CD14-positive monocyte (primary cell): ENCODE measurements at regions not wholly inside any gene's neighbourhood (a gene's known extent, or its start where the extent isn't known, plus 50 kb on each side); places are given as distances from the start of the nearest gene placed in this dataset.

ENCODE experiments used
- DNase-seq, 3 donors: peaks; one replicate each; pipeline ENCODE4 v3.0.0-alpha.2; 2011 to 2022
- H2AFZ ChIP-seq: 2 replicates; pipeline ENCODE4 v1.6.0; 2012; ENCODE audit warnings: mild to moderate bottlenecking, low read depth, low read length, inconsistent platforms; ENCODE audit not compliant: insufficient read depth, poor library complexity, severe bottlenecking
- H3K27ac ChIP-seq, 2 donors: 1 replicate in 1 of 2; 2 replicates in 1 of 2; pipeline ENCODE4 v1.5.1; 2012 to 2013; ENCODE audit warnings: low read length in 2 of 2, control low read depth in 1 of 2, inconsistent platforms in 1 of 2, low read depth in 1 of 2, mild to moderate bottlenecking in 1 of 2
- H3K27me3 ChIP-seq, 2 donors: one replicate each; pipeline versions ENCODE4 v1.6.0 to v1.6.1; 2011 to 2013; ENCODE audit warnings: low read length in 2 of 2; ENCODE audit not compliant: control insufficient read depth in 2 of 2, insufficient read depth in 2 of 2
- H3K36me3 ChIP-seq, 2 donors: replicated peaks in 1 of 2; 1 replicate in 1 of 2; 2 replicates in 1 of 2; pipeline versions ENCODE4 v1.5.1 to v1.6.1; 2012 to 2013; ENCODE audit warnings: low read length in 2 of 2, control low read depth in 1 of 2, inconsistent platforms in 1 of 2, mild to moderate bottlenecking in 1 of 2; ENCODE audit not compliant: insufficient read depth in 2 of 2, control insufficient read depth in 1 of 2
- H3K4me1 ChIP-seq, 2 donors: 1 replicate in 1 of 2; 2 replicates in 1 of 2; pipeline versions ENCODE4 v1.5.1 to v1.6.1; 2012 to 2013; ENCODE audit warnings: low read length in 2 of 2, control low read depth in 1 of 2, inconsistent platforms in 1 of 2, mild to moderate bottlenecking in 1 of 2, moderate library complexity in 1 of 2; ENCODE audit not compliant: insufficient read depth in 2 of 2, control insufficient read depth in 1 of 2
- H3K4me2 ChIP-seq: replicated peaks from 2 replicates; pipeline ENCODE3; 2012; ENCODE audit warnings: low read length, moderate library complexity, mild to moderate bottlenecking; ENCODE audit not compliant: poor library complexity, severe bottlenecking; ENCODE audit errors: extremely low read depth
- H3K4me3 ChIP-seq, 3 experiments: fragments of 200-600 bp in 1 of 3; sonication (generic) in 1 of 3; replicated peaks in 1 of 3; 1 replicate in 2 of 3; 2 replicates in 1 of 3; pipeline ENCODE4 v1.5.1; 2011 to 2013; ENCODE audit warnings: low read length in 3 of 3, mild to moderate bottlenecking in 3 of 3, control low read depth in 2 of 3, low read depth in 2 of 3, inconsistent platforms in 1 of 3, moderate library complexity in 1 of 3
- H3K79me2 ChIP-seq: 2 replicates; pipeline ENCODE4 v1.6.0; 2012; ENCODE audit warnings: mild to moderate bottlenecking, control low read depth, inconsistent platforms, low read length, moderate library complexity; ENCODE audit not compliant: insufficient read depth
- H3K9ac ChIP-seq: 2 replicates; pipeline ENCODE4 v1.6.0; 2017; ENCODE audit warnings: low read length, mild to moderate bottlenecking; ENCODE audit not compliant: insufficient read depth, poor library complexity, severe bottlenecking
- H3K9me3 ChIP-seq, 2 donors: replicated peaks in 1 of 2; 1 replicate in 1 of 2; 2 replicates in 1 of 2; pipeline versions ENCODE4 v1.5.1 to v1.6.1; 2012 to 2013; ENCODE audit warnings: low read length in 2 of 2, control low read depth in 1 of 2; ENCODE audit not compliant: control insufficient read depth in 1 of 2, insufficient read depth in 1 of 2
- H4K20me1 ChIP-seq: 2 replicates; pipeline ENCODE4 v1.6.0; 2012; ENCODE audit warnings: mild to moderate bottlenecking, low read length, control low read depth, moderate library complexity; ENCODE audit not compliant: insufficient read depth
- H3K27ac Mint-ChIP-seq, 7 donors: one replicate each; pipeline ENCODE4 v1.8.0; 2020; ENCODE audit warnings: mild to moderate bottlenecking in 7 of 7, mixed read lengths in 7 of 7, moderate library complexity in 6 of 7, inconsistent platforms in 2 of 7
- H3K27me3 Mint-ChIP-seq, 3 donors: one replicate each; pipeline ENCODE4 v1.8.0; 2021 to 2022; ENCODE audit warnings: low read depth in 3 of 3, mild to moderate bottlenecking in 3 of 3, mixed read lengths in 3 of 3, moderate library complexity in 3 of 3, inconsistent platforms in 1 of 3
- H3K36me3 Mint-ChIP-seq, 2 donors: one replicate each; pipeline ENCODE4 v1.8.0; 2020; ENCODE audit warnings: mixed read lengths in 2 of 2, inconsistent platforms in 1 of 2, mild to moderate bottlenecking in 1 of 2
- H3K4me1 Mint-ChIP-seq: one replicate; pipeline ENCODE4 v1.8.0; 2020; ENCODE audit warnings: mild to moderate bottlenecking, mixed read lengths
- H3K4me3 Mint-ChIP-seq, 2 donors: one replicate each; pipeline ENCODE4 v1.8.0; 2020; ENCODE audit warnings: mild to moderate bottlenecking in 2 of 2, mixed read lengths in 2 of 2, moderate library complexity in 1 of 2
- H3K9me3 Mint-ChIP-seq, 7 donors: one replicate each; pipeline ENCODE4 v1.8.0; 2020 to 2022; ENCODE audit warnings: mixed read lengths in 7 of 7, mild to moderate bottlenecking in 6 of 7, moderate library complexity in 6 of 7, inconsistent platforms in 2 of 7
- CTCF ChIP-seq: fragments of 200-600 bp; IDR thresholded peaks from one replicate; pipeline ENCODE4 v1.8.0; 2022; ENCODE audit warnings: antibody characterized with exemption, mild to moderate bottlenecking
- WGBS: methylation state at CpG from one replicate; pipeline ENCODE4 v1.1.5; 2013; ENCODE audit warnings: missing lambda C conversion rate; ENCODE audit not compliant: insufficient coverage; 5-methylcytosine and 5-hydroxymethylcytosine counted together
- intact Hi-C, 2 donors: fragments of 100-400 bp; cut with micrococcal nuclease; formaldehyde crosslinking; loops; one replicate each; pipeline versions ENCODE4 v1.15.0 to v1.15.1; 2023

GRCh38 chr4:29079260-29079659 is 1640.9 kb upstream of the PCDH7 start:
- Histone ChIP-seq H3K4me3 (no peak overlapping the region), H3K79me2 (no peaks in the 10 kb centered on the region), H4K20me1 (no peaks in the 10 kb centered on the region), H3K4me2 (no peak overlapping the region), H3K4me1 (no peaks in the 10 kb centered on the region), H3K27ac (no peak overlapping the region), H3K27me3 (no peaks in the 10 kb centered on the region), H3K9me3 (no peaks in the 10 kb centered on the region), H3K36me3 (no peaks in the 10 kb centered on the region), H2AFZ (no peak overlapping the region), H3K9ac (no peak overlapping the region)
- no peaks in the 10 kb centered on the region for H3K4me1 Mint-ChIP-seq
- TF ChIP-seq CTCF = no peak
- no peaks in the 10 kb centered on the region for H3K36me3 Mint-ChIP-seq
- no CpG with 5 or more reads among the region's 2 CpGs for WGBS
- intact Hi-C loops = no loop called here
- no peak overlapping the region for H3K27ac Mint-ChIP-seq
- DNase-seq = no peak
- no peak overlapping the region for H3K4me3 Mint-ChIP-seq
- H3K9me3 Mint-ChIP-seq = no peaks in the 10 kb centered on the region
- H3K27me3 Mint-ChIP-seq = no peaks in the 10 kb centered on the region

- no peak for DNase-seq
- H3K4me1 ChIP-seq = no peaks in the 10 kb centered on the region
- no peak overlapping the region for H3K27ac Mint-ChIP-seq
- no peaks in the 10 kb centered on the region for H3K9me3 Mint-ChIP-seq
- WGBS = no CpG with 5 or more reads among the region's 5 CpGs
- no peak overlapping the region for H2AFZ ChIP-seq
- TF ChIP-seq CTCF = no peak
- H3K4me3 Mint-ChIP-seq = no peak overlapping the region
- H3K27me3 Mint-ChIP-seq = no peaks in the 10 kb centered on the region
- no peaks in the 10 kb centered on the region for H3K27me3 ChIP-seq
- no peaks in the 10 kb centered on the region for H3K79me2 ChIP-seq
- no peaks in the 10 kb centered on the region for H3K36me3 ChIP-seq
- H4K20me1 ChIP-seq = no peaks in the 10 kb centered on the region
- intact Hi-C loops = no loop called here
- no peak overlapping the region for H3K4me3 ChIP-seq
- H3K27ac ChIP-seq = no peak overlapping the region
- no peaks in the 10 kb centered on the region for H3K4me1 Mint-ChIP-seq
- H3K9ac ChIP-seq = no peak overlapping the region
- no peaks in the 10 kb centered on the region for H3K36me3 Mint-ChIP-seq
- H3K4me2 ChIP-seq = no peak overlapping the region
- H3K9me3 ChIP-seq = no peaks in the 10 kb centered on the region
Measured at GRCh38 chr4:29081234-29081955, 1638.8 kb upstream of the PCDH7 start.
